SJSA1 (cell line): ENCODE measurements at regions not wholly inside any gene's neighbourhood (a gene's known extent, or its start where the extent isn't known, plus 50 kb on each side); places are given as distances from the start of the nearest gene placed in this dataset.
A peak's percentile ranks its signal among the peaks of the same experiment; 100 is the strongest.

ENCODE experiments used
- DNase-seq, 2 experiments: peaks; one replicate each; pipeline ENCODE4 v3.0.0-alpha.2; 2015 to 2020; ENCODE audit warnings: low spot score in 2 of 2, low read depth in 1 of 2
- H3K27ac ChIP-seq: fragments of 250-450 bp; sonication (Bioruptor Pico); 2 replicates; pipeline ENCODE4 v1.5.1; 2020; ENCODE audit warnings: mild to moderate bottlenecking, moderate library complexity
- H3K27me3 ChIP-seq: fragments of 250-450 bp; sonication (Bioruptor Pico); replicated peaks from 2 replicates; pipeline ENCODE4 v1.5.1; 2020; ENCODE audit warnings: mild to moderate bottlenecking, moderate library complexity
- H3K36me3 ChIP-seq: fragments of 250-450 bp; sonication (Bioruptor Pico); 2 replicates; pipeline ENCODE4 v1.5.1; 2020; ENCODE audit warnings: mild to moderate bottlenecking
- H3K4me1 ChIP-seq: fragments of 250-450 bp; sonication (Bioruptor Pico); replicated peaks from 2 replicates; pipeline ENCODE4 v1.6.1; 2021; ENCODE audit warnings: mild to moderate bottlenecking
- H3K4me3 ChIP-seq: fragments of 250-450 bp; sonication (Bioruptor Pico); 2 replicates; pipeline ENCODE4 v1.5.1; 2020; ENCODE audit warnings: mild to moderate bottlenecking
- H3K9me3 ChIP-seq: fragments of 250-450 bp; sonication (Bioruptor Pico); replicated peaks from 2 replicates; pipeline ENCODE4 v1.5.1; 2020; ENCODE audit warnings: mild to moderate bottlenecking

DNA sequence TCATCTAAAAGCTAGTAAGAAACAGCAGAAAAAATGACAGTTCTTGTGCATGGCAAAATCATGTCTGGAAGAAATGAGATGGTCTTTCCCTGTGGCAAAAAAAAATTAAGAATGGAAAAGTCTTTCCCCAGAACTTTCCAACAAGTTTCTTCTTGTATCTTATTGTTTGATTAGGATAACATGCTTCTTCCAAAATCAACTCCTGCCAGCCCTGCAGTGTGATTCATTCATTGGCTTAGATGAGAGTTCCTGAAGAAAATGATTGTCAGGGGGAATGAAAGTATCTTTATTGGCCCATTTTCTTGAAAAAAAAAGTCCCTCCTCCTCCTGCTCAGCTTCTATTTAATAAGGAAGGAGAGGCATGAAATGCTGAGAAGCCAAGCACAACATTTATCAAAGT is 407.7 kb downstream of the ARAP2 start:
- Histone ChIP-seq H3K4me3 (no peak overlapping the region), H3K36me3 (no peaks in the 10 kb centered on the region), H3K27me3 (no peaks in the 10 kb centered on the region), H3K9me3 (no peaks in the 10 kb centered on the region), H3K27ac (no peak overlapping the region), H3K4me1 (no peaks in the 10 kb centered on the region)
- DNase-seq = no peak

DNA sequence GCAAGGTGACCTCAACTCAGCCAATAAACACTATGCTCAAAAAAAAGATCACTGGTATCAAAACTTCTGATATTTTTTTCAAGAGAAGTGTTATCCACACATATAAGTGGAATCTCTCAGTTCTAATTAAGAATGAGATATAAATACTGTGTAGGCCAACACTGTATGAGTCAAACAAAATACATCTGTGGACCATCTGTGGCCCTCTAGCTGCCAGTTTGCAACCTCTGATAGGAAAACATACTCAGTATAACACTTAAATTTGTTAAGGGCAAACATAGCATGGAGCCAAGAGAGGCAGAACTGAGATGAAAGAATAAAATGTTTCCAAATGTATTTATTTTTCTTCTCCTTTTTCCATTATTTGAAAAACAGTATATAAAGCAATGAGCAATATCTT is 377.3 kb downstream of the ARAP2 start:
- no peaks in the 10 kb centered on the region for H3K27me3 ChIP-seq
- no peak overlapping the region for H3K27ac ChIP-seq
- H3K4me1 ChIP-seq = no peaks in the 10 kb centered on the region
- no peaks in the 10 kb centered on the region for H3K9me3 ChIP-seq
- no peaks in the 10 kb centered on the region for H3K36me3 ChIP-seq
- H3K4me3 ChIP-seq = no peak overlapping the region
- DNase-seq = no peak

DNA sequence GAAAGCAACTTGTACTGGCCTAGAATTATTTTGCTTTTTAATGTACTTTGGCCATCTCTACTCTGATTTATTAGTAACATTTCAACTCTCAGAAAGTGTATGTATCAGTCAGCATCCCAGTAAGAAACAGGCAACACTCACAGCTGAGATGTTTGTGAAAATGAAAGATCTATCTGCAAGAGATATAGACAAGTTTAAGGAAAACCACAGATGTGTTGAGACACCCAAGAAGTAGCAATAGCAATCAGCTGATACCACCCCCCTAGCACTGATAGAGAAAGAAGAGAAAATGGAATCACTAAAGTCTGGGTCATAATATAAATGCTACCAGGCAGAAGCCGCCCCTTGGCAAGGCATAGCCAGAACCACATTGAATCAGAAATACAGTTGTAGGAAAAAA is 372.0 kb downstream of the ARAP2 start:
- Histone ChIP-seq H3K27me3 (no peaks in the 10 kb centered on the region), H3K27ac (no peak overlapping the region), H3K9me3 (no peaks in the 10 kb centered on the region), H3K4me1 (no peaks in the 10 kb centered on the region), H3K36me3 (no peaks in the 10 kb centered on the region), H3K4me3 (no peak overlapping the region)
- DNase-seq = no peak

DNA sequence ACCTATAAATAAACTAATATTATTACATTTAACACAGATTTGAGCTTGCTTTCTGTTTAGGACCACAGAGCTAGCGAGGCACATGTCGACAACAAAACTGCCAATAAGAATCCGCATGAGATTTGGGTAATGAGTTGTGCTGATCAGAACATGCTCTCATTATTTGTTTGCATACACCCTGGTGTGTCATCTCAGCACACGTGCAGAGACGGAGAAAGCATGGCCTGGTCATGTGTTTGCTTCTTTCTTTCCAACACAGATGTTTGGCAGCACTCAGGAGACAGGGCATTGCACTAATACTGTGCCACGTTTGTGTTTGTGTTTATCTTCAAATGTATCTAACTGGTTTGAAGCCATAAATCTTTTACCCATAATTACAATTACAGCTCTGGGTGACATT is 364.8 kb downstream of the ARAP2 start:
- H3K27ac ChIP-seq = no peak overlapping the region
- no peak overlapping the region for H3K4me3 ChIP-seq
- H3K27me3 ChIP-seq = no peaks in the 10 kb centered on the region
- no peaks in the 10 kb centered on the region for H3K36me3 ChIP-seq
- H3K4me1 ChIP-seq = no peaks in the 10 kb centered on the region
- DNase-seq = no peak
- no peaks in the 10 kb centered on the region for H3K9me3 ChIP-seq

- Histone ChIP-seq H3K4me1 (no peaks in the 10 kb centered on the region), H3K27me3 (no peaks in the 10 kb centered on the region), H3K27ac (no peak overlapping the region), H3K36me3 (no peaks in the 10 kb centered on the region), H3K4me3 (no peak overlapping the region), H3K9me3 (no peaks in the 10 kb centered on the region)
- no peak for DNase-seq
These were observed 361.2 kb downstream of the ARAP2 start for GRCh38 chr4:35883108-35883507.

DNA sequence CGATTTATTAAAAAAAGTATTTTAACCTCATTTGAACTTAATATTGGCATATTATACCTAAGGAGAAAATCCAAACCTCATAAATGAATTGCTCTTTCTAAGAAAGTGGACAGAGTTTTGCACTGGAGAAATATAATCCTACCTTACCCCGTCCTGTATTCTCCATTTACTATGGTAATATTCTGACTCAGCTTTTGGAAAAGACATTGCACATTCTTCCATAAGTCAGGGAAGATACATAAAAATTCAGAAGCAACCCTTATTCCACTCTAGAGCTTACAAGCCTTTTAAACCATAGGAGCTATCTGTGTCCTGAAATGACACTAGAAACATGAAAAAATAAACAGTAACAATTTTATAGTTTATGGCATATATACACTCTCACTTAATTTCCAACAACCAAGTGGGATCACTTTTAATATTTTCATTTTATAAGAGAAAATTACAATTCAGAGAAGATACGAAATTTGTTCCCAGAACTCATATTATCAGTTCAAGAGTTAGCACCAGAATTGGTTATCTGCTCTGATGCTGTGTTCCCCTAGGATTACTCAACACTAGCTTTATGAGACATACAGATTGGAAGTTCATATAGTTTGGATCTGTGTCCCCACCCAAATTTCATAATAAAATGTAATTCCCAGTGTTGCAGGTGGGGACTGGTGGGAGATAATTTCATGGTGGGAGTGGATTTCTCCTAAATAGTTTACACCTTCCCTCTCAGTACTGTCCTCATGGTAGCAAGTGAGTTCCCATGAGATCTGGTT is 359.4 kb downstream of the ARAP2 start:
- no peak overlapping the region for H3K27ac ChIP-seq
- H3K36me3 ChIP-seq = no peaks in the 10 kb centered on the region
- no peak overlapping the region for H3K4me3 ChIP-seq

GRCh38 chr4:35897808-35898207 is 346.5 kb downstream of the ARAP2 start:
- H3K4me3 ChIP-seq = no peak overlapping the region
- H3K27me3 ChIP-seq = no peaks in the 10 kb centered on the region
- H3K9me3 ChIP-seq = no peaks in the 10 kb centered on the region
- H3K36me3 ChIP-seq = no peaks in the 10 kb centered on the region
- no peaks in the 10 kb centered on the region for H3K4me1 ChIP-seq
- no peak for DNase-seq
- no peak overlapping the region for H3K27ac ChIP-seq

More for the DNA sequence above, 359.4 kb downstream of the ARAP2 start:
- Histone ChIP-seq H3K27me3 (no peaks in the 10 kb centered on the region), H3K4me1 (no peaks in the 10 kb centered on the region), H3K9me3 (no peaks in the 10 kb centered on the region)
- no peak for DNase-seq

- Histone ChIP-seq H3K4me3 (no peak overlapping the region), H3K9me3 (no peaks in the 10 kb centered on the region), H3K27ac (no peak overlapping the region), H3K27me3 (no peaks in the 10 kb centered on the region), H3K4me1 (no peaks in the 10 kb centered on the region), H3K36me3 (no peaks in the 10 kb centered on the region)
- no peak for DNase-seq
These were observed 343.7 kb downstream of the ARAP2 start for GRCh38 chr4:35900286-35901243.

DNA sequence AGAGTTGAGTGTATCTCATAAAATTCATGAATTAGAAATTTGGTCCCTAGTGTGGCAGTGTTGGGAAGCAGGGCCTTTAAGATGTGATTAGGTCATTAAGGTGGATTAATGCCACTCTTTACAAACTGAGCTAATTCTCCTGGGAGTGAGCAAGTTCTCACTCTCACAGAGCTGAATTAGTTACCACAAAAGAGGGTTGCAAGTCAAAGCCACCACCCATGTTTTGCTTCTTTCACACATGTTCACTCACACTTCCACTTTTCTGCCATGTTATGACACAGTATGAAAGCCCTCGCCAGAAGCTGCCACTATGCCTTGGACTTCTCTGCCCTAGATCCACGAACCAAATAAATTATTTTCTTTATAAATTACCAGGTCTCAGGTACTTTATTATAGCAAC is 332.1 kb downstream of the ARAP2 start:
- DNase-seq = no peak
- Histone ChIP-seq H3K27ac (no peak overlapping the region), H3K9me3 (no peaks in the 10 kb centered on the region), H3K4me1 (no peaks in the 10 kb centered on the region), H3K4me3 (no peak overlapping the region), H3K27me3 (no peaks in the 10 kb centered on the region), H3K36me3 (no peaks in the 10 kb centered on the region)

DNA sequence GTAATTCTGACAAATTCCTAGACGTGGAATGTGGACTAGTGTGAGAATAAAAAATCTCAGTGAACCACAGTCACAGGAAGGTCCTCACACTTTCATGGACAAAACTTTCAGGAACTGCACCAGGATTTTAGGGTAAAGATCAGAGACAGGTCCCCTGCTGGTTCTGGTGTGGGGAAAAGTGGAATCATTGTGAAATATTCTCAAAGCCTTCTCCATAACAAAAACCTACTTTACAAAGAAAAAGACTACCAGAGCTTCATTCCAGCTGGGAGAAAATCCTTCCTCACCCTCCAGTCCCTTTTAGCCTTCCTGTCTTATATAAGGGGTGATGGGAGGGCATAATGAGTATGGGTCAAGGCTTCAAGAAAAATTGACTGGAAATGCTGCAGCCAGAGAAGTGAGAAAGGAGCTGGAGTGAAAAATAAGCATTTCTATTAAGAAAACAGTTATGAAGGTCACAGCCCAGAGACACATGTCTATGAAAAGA is 325.8 kb downstream of the ARAP2 start:
- Histone ChIP-seq H3K9me3 (no peaks in the 10 kb centered on the region), H3K4me1 (no peaks in the 10 kb centered on the region), H3K27me3 (no peaks in the 10 kb centered on the region), H3K27ac (no peak overlapping the region), H3K36me3 (no peaks in the 10 kb centered on the region), H3K4me3 (no peak overlapping the region)
- no peak for DNase-seq

GRCh38 chr4:35925806-35926205 is 318.5 kb downstream of the ARAP2 start:
- H3K9me3 ChIP-seq = no peaks in the 10 kb centered on the region
- H3K27me3 ChIP-seq = no peaks in the 10 kb centered on the region
- H3K27ac ChIP-seq = no peak overlapping the region
- no peaks in the 10 kb centered on the region for H3K4me1 ChIP-seq
- H3K4me3 ChIP-seq = no peak overlapping the region
- no peaks in the 10 kb centered on the region for H3K36me3 ChIP-seq
- DNase-seq = no peak

GRCh38 chr4:35926788-35927187 is 317.5 kb downstream of the ARAP2 start:
- Histone ChIP-seq H3K4me3 (no peak overlapping the region), H3K36me3 (no peaks in the 10 kb centered on the region), H3K9me3 (no peaks in the 10 kb centered on the region), H3K4me1 (no peaks in the 10 kb centered on the region), H3K27ac (no peak overlapping the region), H3K27me3 (no peaks in the 10 kb centered on the region)
- DNase-seq = no peak

DNA sequence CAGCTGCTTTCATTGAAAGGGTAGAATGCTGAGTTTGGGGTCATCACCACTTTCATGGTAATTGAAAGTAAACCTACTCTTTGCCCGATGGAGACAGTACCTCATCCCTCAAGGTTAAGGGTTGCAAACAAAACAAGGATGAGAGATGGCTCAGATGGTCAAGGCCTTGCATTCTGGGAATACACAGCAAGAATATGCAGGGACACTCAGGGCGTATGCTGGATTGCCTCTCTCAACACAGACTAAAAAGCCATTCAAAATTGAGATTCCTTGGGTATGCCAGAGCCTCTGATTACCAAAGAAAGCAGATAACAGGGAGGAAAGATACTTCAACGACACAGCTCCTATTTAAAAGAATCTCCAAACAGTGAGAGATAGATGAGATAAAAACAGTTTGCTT is 310.4 kb downstream of the ARAP2 start:
- no peak for DNase-seq
- Histone ChIP-seq H3K9me3 (no peaks in the 10 kb centered on the region), H3K4me1 (no peaks in the 10 kb centered on the region), H3K4me3 (no peak overlapping the region), H3K27me3 (no peaks in the 10 kb centered on the region), H3K36me3 (no peaks in the 10 kb centered on the region), H3K27ac (no peak overlapping the region)

DNA sequence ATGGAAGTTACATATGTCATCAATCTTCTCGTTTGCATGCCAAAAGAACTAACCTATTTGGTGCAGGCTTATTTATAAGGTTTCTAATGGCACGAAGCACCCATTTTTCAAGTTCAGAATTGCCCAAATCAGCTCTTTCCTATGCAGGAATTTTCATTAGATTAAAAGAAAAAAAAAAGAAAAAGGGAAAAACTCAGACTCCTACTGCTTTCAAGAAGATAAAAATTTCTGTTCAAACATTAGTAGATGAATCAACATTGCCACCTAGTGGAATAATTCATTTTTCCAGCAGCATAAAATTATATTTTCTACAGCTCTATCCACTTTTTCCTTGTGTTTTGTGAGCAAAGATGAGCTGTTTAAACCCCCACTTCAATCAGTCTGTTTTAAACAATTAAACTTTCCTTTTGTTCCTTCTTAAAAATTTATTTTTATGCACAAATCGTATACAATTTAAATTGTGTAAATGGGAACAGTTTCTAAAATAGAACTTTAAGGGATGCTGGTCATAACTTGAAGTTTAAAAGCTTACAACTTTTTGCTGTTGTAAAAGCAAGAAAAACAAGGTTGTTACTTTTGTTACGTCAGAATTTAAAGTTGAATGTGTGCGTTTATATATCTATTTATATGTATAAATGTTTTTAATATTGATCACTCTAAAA is 309.9 kb downstream of the ARAP2 start:
- H3K9me3 ChIP-seq = no peaks in the 10 kb centered on the region
- no peaks in the 10 kb centered on the region for H3K4me1 ChIP-seq
- DNase-seq = peak in 1 of 2 experiments; percentile 1
- no peak overlapping the region for H3K27ac ChIP-seq
- no peaks in the 10 kb centered on the region for H3K36me3 ChIP-seq
- H3K27me3 ChIP-seq = no peaks in the 10 kb centered on the region
- no peak overlapping the region for H3K4me3 ChIP-seq
